ENCODE measurements at regions not wholly inside any gene's neighbourhood (a gene's known extent, or its start where the extent isn't known, plus 50 kb on each side); places are given as distances from the start of the nearest gene placed in this dataset.

- BruUV-seq (replicated peaks): no TSS peak
- TF ChIP-seq CTCF (IDR thresholded peaks at IDR 0.05; ENCODE audit: unreplicated experiment): no peak
- Mint-ChIP-seq H3K4me1 (ENCODE audit: low read depth, unreplicated experiment) (no peaks in the 10 kb centered on the region), H3K4me3 (ENCODE audit: low read depth, unreplicated experiment) (no peak overlapping the region), H3K27ac (ENCODE audit: unreplicated experiment) (no peak overlapping the region), H3K27me3 (ENCODE audit: unreplicated experiment) (no peaks in the 10 kb centered on the region), H3K9me3 (ENCODE audit: low read depth, unreplicated experiment) (peaks cover 10% of the 10 kb centered on the region), H3K36me3 (ENCODE audit: insufficient read depth, unreplicated experiment) (no peaks in the 10 kb centered on the region)
- CTCF ChIA-PET: no interaction called here
- no peak for DNase-seq
- intact Hi-C loops (cut with micrococcal nuclease; ENCODE audit: unreplicated experiment): no loop called here
Measured at GRCh38 chr5:23677996-23678395, 170.6 kb downstream of the PRDM9 start.

GRCh38 chr5:23684103-23684502, 176.7 kb downstream of the PRDM9 start:
- CTCF ChIA-PET: no interaction called here
- intact Hi-C loops (cut with micrococcal nuclease; ENCODE audit: unreplicated experiment): no loop called here
- H3K4me1 Mint-ChIP-seq (ENCODE audit: low read depth, unreplicated experiment): no peaks in the 10 kb centered on the region
- peaks cover 19% of the 10 kb centered on the region for H3K9me3 Mint-ChIP-seq (ENCODE audit: low read depth, unreplicated experiment)
- H3K36me3 Mint-ChIP-seq (ENCODE audit: insufficient read depth, unreplicated experiment): no peaks in the 10 kb centered on the region
- no peak overlapping the region for H3K27ac Mint-ChIP-seq (ENCODE audit: unreplicated experiment)
- no peaks in the 10 kb centered on the region for H3K27me3 Mint-ChIP-seq (ENCODE audit: unreplicated experiment)
- TF ChIP-seq CTCF (IDR thresholded peaks at IDR 0.05; ENCODE audit: unreplicated experiment): no peak
- BruUV-seq (replicated peaks): no TSS peak
- DNase-seq: no peak
- H3K4me3 Mint-ChIP-seq (ENCODE audit: low read depth, unreplicated experiment): no peak overlapping the region

GRCh38 chr5:23703940-23704855, 196.8 kb downstream of the PRDM9 start:
- intact Hi-C loops (cut with micrococcal nuclease; ENCODE audit: unreplicated experiment): no loop called here
- H3K9me3 Mint-ChIP-seq (ENCODE audit: low read depth, unreplicated experiment): no peaks in the 10 kb centered on the region
- no peak overlapping the region for H3K4me3 Mint-ChIP-seq (ENCODE audit: low read depth, unreplicated experiment)
- DNase-seq: no peak
- TF ChIP-seq CTCF (IDR thresholded peaks at IDR 0.05; ENCODE audit: unreplicated experiment): no peak
- H3K27me3 Mint-ChIP-seq (ENCODE audit: unreplicated experiment): no peaks in the 10 kb centered on the region
- H3K27ac Mint-ChIP-seq (ENCODE audit: unreplicated experiment): no peak overlapping the region
- no peaks in the 10 kb centered on the region for H3K4me1 Mint-ChIP-seq (ENCODE audit: low read depth, unreplicated experiment)
- no peaks in the 10 kb centered on the region for H3K36me3 Mint-ChIP-seq (ENCODE audit: insufficient read depth, unreplicated experiment)
- BruUV-seq (replicated peaks): no TSS peak
- CTCF ChIA-PET: no interaction called here

- Mint-ChIP-seq H3K36me3 (ENCODE audit: insufficient read depth, unreplicated experiment) (no peaks in the 10 kb centered on the region), H3K27ac (ENCODE audit: unreplicated experiment) (no peak overlapping the region), H3K4me3 (ENCODE audit: low read depth, unreplicated experiment) (no peak overlapping the region), H3K9me3 (ENCODE audit: low read depth, unreplicated experiment) (peaks cover 8% of the 10 kb centered on the region), H3K4me1 (ENCODE audit: low read depth, unreplicated experiment) (no peaks in the 10 kb centered on the region), H3K27me3 (ENCODE audit: unreplicated experiment) (no peaks in the 10 kb centered on the region)
- no peak for TF ChIP-seq CTCF (IDR thresholded peaks at IDR 0.05; ENCODE audit: unreplicated experiment)
- BruUV-seq (replicated peaks): no TSS peak
- DNase-seq: no peak
- intact Hi-C loops (cut with micrococcal nuclease; ENCODE audit: unreplicated experiment): no loop called here
- CTCF ChIA-PET: no interaction called here
Measured at GRCh38 chr5:23717486-23717885, 210.1 kb downstream of the PRDM9 start.
